Endodermal cell (in vitro differentiated cells): ENCODE measurements at regions not wholly inside any gene's neighbourhood (a gene's known extent, or its start where the extent isn't known, plus 50 kb on each side); places are given as distances from the start of the nearest gene placed in this dataset.

Source experiments
- DNase-seq: peaks from one replicate; pipeline ENCODE4 v3.0.0-alpha.2; 2017
- H3K27ac ChIP-seq: 2 replicates; pipeline ENCODE4 v1.5.1; 2013; ENCODE audit warnings: mild to moderate bottlenecking, low read depth, low read length, moderate library complexity
- H3K27me3 ChIP-seq: 2 replicates; pipeline ENCODE4 v1.6.1; 2013; ENCODE audit warnings: mild to moderate bottlenecking, low read length, moderate library complexity; ENCODE audit not compliant: insufficient read depth, control insufficient read depth, poor library complexity, severe bottlenecking
- H3K36me3 ChIP-seq: 2 replicates; pipeline ENCODE4 v1.7.0; 2013; ENCODE audit warnings: mild to moderate bottlenecking, low read length, moderate library complexity; ENCODE audit not compliant: control insufficient read depth, insufficient read depth
- H3K4me1 ChIP-seq: one replicate; pipeline ENCODE4 v1.7.0; 2013; ENCODE audit warnings: low read length; ENCODE audit not compliant: control insufficient read depth, insufficient read depth
- H3K4me3 ChIP-seq: 2 replicates; pipeline ENCODE4 v1.5.1; 2013; ENCODE audit warnings: mild to moderate bottlenecking, low read length, moderate library complexity
- H3K9ac ChIP-seq: 2 replicates; pipeline ENCODE4 v1.6.1; 2013; ENCODE audit warnings: mild to moderate bottlenecking, low read length, moderate library complexity; ENCODE audit not compliant: poor library complexity, severe bottlenecking; ENCODE audit errors: extremely low read depth
- H3K9me3 ChIP-seq: 2 replicates; pipeline ENCODE4 v1.6.1; 2013; ENCODE audit warnings: mild to moderate bottlenecking, low read length, moderate library complexity; ENCODE audit not compliant: control insufficient read depth
- H3K27ac Mint-ChIP-seq: 2 replicates; pipeline ENCODE4 v1.8.0; 2020; ENCODE audit warnings: mixed read lengths
- H3K27me3 Mint-ChIP-seq: 2 replicates; pipeline ENCODE4 v1.8.0; 2021; ENCODE audit warnings: mild to moderate bottlenecking, mixed read lengths; ENCODE audit not compliant: insufficient read depth
- H3K36me3 Mint-ChIP-seq: 2 replicates; pipeline ENCODE4 v1.8.0; 2020; ENCODE audit warnings: low read depth, mixed read lengths
- H3K4me1 Mint-ChIP-seq: 2 replicates; pipeline ENCODE4 v1.8.0; 2020; ENCODE audit warnings: mixed read lengths
- H3K4me3 Mint-ChIP-seq: 2 replicates; pipeline ENCODE4 v1.8.0; 2020; ENCODE audit warnings: mild to moderate bottlenecking, moderate library complexity, mixed read lengths
- H3K9me3 Mint-ChIP-seq: 2 replicates; pipeline ENCODE4 v1.8.0; 2020; ENCODE audit warnings: mild to moderate bottlenecking, mixed read lengths
- CTCF ChIP-seq: fragments of 200-600 bp; sonication (generic); conservative IDR thresholded peaks from 2 replicates; pipeline ENCODE4 v1.5.0; 2021; ENCODE audit warnings: antibody characterized with exemption, mild to moderate bottlenecking
- WGBS, 2 experiments: methylation state at CpG; one replicate each; pipeline versions ENCODE4 v1.1.5 to v1.1.7; 2013; ENCODE audit warnings: missing lambda C conversion rate in 2 of 2, mixed read lengths in 1 of 2; ENCODE audit not compliant: insufficient coverage in 1 of 2, insufficient read length in 1 of 2; 5-methylcytosine and 5-hydroxymethylcytosine counted together

DNA sequence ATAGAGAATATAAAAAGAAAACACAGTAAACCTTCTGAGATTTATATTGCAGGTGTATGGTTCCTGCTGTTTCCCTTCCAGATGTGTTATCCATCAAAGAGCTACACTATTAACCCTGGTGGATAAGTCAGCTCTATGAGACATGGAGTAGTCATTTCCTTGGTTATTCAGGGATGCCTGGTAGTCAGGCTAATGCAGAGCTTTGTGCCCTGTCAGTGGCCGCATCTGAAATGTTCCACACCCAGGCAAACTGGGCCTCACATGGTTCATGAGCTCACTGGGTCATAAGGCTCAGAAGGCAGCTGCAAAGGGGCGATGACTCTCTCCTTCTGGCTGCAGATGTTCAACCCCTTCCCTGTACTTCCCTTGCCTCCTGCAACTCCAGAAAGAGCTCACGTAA, 473.6 kb downstream of the EPHA7 start:
- no peaks in the 10 kb centered on the region for H3K36me3 Mint-ChIP-seq
- H3K4me3 Mint-ChIP-seq, result no peak overlapping the region
- Histone ChIP-seq H3K4me3 (no peak overlapping the region), H3K27ac (no peak overlapping the region), H3K9ac (no peak overlapping the region), H3K9me3 (no peaks in the 10 kb centered on the region), H3K4me1 (no peaks in the 10 kb centered on the region), H3K36me3 (no peaks in the 10 kb centered on the region), H3K27me3 (no peaks in the 10 kb centered on the region)
- DNase-seq, result no peak
- 93% methylated on average over 3 of the region's 3 CpGs for WGBS, 2 experiments
- H3K9me3 Mint-ChIP-seq, result no peaks in the 10 kb centered on the region
- H3K27ac Mint-ChIP-seq, result no peak overlapping the region
- no peak for TF ChIP-seq CTCF
- H3K27me3 Mint-ChIP-seq, result no peaks in the 10 kb centered on the region
- no peaks in the 10 kb centered on the region for H3K4me1 Mint-ChIP-seq

GRCh38 chr6:92944132-92944531, 475.2 kb downstream of the EPHA7 start:
- no peak for DNase-seq
- H3K4me3 ChIP-seq, result no peak overlapping the region
- Mint-ChIP-seq H3K36me3 (no peaks in the 10 kb centered on the region), H3K27ac (no peak overlapping the region), H3K27me3 (no peaks in the 10 kb centered on the region), H3K4me1 (no peaks in the 10 kb centered on the region), H3K4me3 (no peak overlapping the region), H3K9me3 (no peaks in the 10 kb centered on the region)
- no peaks in the 10 kb centered on the region for H3K9me3 ChIP-seq
- no peak for TF ChIP-seq CTCF
- H3K4me1 ChIP-seq, result no peaks in the 10 kb centered on the region
- 93% methylated on average over 1 of the region's 1 CpG; no CpG with 5 or more reads in 1 of the 2 experiments for WGBS, 2 experiments
- no peak overlapping the region for H3K27ac ChIP-seq
- H3K9ac ChIP-seq, result no peak overlapping the region
- H3K27me3 ChIP-seq, result no peaks in the 10 kb centered on the region
- no peaks in the 10 kb centered on the region for H3K36me3 ChIP-seq

GRCh38 chr6:92942549-92942948, 476.8 kb downstream of the EPHA7 start:
- H3K4me3 ChIP-seq, result no peak overlapping the region
- no peak overlapping the region for H3K27ac ChIP-seq
- no peak overlapping the region for H3K4me3 Mint-ChIP-seq
- H3K9me3 ChIP-seq, result no peaks in the 10 kb centered on the region
- H3K27me3 Mint-ChIP-seq, result no peaks in the 10 kb centered on the region
- DNase-seq, result no peak
- H3K27ac Mint-ChIP-seq, result no peak overlapping the region
- no peak for TF ChIP-seq CTCF
- no peak overlapping the region for H3K9ac ChIP-seq
- no peaks in the 10 kb centered on the region for H3K9me3 Mint-ChIP-seq
- no peaks in the 10 kb centered on the region for H3K27me3 ChIP-seq
- H3K36me3 Mint-ChIP-seq, result no peaks in the 10 kb centered on the region
- H3K4me1 Mint-ChIP-seq, result no peaks in the 10 kb centered on the region
- H3K36me3 ChIP-seq, result no peaks in the 10 kb centered on the region
- no peaks in the 10 kb centered on the region for H3K4me1 ChIP-seq
